HepG2 (cell line): ENCODE measurements at regions not wholly inside any gene's neighbourhood (a gene's known extent, or its start where the extent isn't known, plus 50 kb on each side); places are given as distances from the start of the nearest gene placed in this dataset.

Experiments
- ATAC-seq: fragments of 200-7000 bp; cut with Tn5 transposase; 3 replicates; pipeline ENCODE4 v1.9.1; 2020; ENCODE audit warnings: mild to moderate bottlenecking, moderate library complexity
- BruUV-seq: library from RNA; stranded (reverse); fragments of 400-500 nt; replicated peaks from 2 replicates; lab custom pipeline; 2021; lab: Mats Ljungman, UMichigan
- CTCF ChIA-PET: fragments of 300-600 bp; formaldehyde crosslinking; extraction: SDS; loops from one replicate; lab custom pipeline; 2021; ENCODE audit warnings: low total read pairs, inconsistent platforms, low intra/inter-chr PET ratio; lab: Yijun Ruan, JAX
- POLR2A ChIA-PET: fragments of 350-600 bp; sonication (Branson Sonifier 250); formaldehyde crosslinking; loops from one replicate; lab custom pipeline; 2020; ENCODE audit warnings: antibody characterized with exemption, inconsistent platforms; lab: Yijun Ruan, JAX
- DNase-seq: peaks from one replicate; pipeline ENCODE4 v3.0.0-alpha.2; 2015; ENCODE audit warnings: low spot score
- FAIRE-seq: peaks from 3 replicates; lab custom pipeline; 2011; peaks lifted over from hg19 to GRCh38; lab: Jason Lieb, UNC
- H2AFZ ChIP-seq: one replicate; pipeline ENCODE4 v1.6.1; 2011; ENCODE audit warnings: low read length, inconsistent platforms
- H3K27ac ChIP-seq: fragments of 300-600 bp; 3 replicates; pipeline ENCODE4 v1.8.0; 2011; ENCODE audit warnings: mixed run types, mild to moderate bottlenecking, mixed read lengths, low read length, inconsistent platforms; ENCODE audit not compliant: insufficient read depth; ENCODE audit errors: extremely low read length
- H3K27me3 ChIP-seq, 2 experiments: fragments of 200-600 bp in 1 of 2; 2 replicates in 1 of 2; 3 replicates in 1 of 2; pipeline versions ENCODE4 v1.6.0 to v1.8.0; 2011; ENCODE audit warnings: low read length in 2 of 2, mild to moderate bottlenecking in 2 of 2, moderate library complexity in 2 of 2, inconsistent platforms in 1 of 2; ENCODE audit not compliant: insufficient read depth in 2 of 2, control insufficient read depth in 1 of 2
- H3K36me3 ChIP-seq, 2 experiments: fragments of 200-600 bp in 1 of 2; replicated peaks in 1 of 2; 2 replicates in 1 of 2; 3 replicates in 1 of 2; pipeline versions ENCODE4 v1.5.1 to v1.8.0; 2011; ENCODE audit warnings: low read length in 2 of 2, inconsistent platforms in 1 of 2; ENCODE audit not compliant: insufficient read depth in 2 of 2, control insufficient read depth in 1 of 2
- H3K4me1 ChIP-seq: 2 replicates; pipeline ENCODE4 v1.5.1; 2012; ENCODE audit warnings: low read length, inconsistent platforms; ENCODE audit not compliant: insufficient read depth
- H3K4me2 ChIP-seq: 2 replicates; pipeline ENCODE4 v1.6.0; 2011; ENCODE audit warnings: low read depth, low read length, inconsistent platforms
- H3K4me3 ChIP-seq, 3 experiments: fragments of 200-600 bp in 1 of 3; sonication (generic), shearing (Covaris generic) in 1 of 3; replicated peaks in 1 of 3; 2 replicates each; pipeline ENCODE4 v1.5.1; 2011 to 2016; ENCODE audit warnings: low read length in 3 of 3, inconsistent platforms in 2 of 3, low read depth in 2 of 3, mild to moderate bottlenecking in 2 of 3, control low read depth in 1 of 3, mixed read lengths in 1 of 3; ENCODE audit not compliant: insufficient read depth in 1 of 3
- H3K79me2 ChIP-seq: one replicate; pipeline ENCODE4 v1.6.1; 2011; ENCODE audit warnings: low read length, inconsistent platforms; ENCODE audit not compliant: insufficient read depth
- H3K9ac ChIP-seq: 2 replicates; pipeline ENCODE4 v1.6.0; 2011; ENCODE audit warnings: mild to moderate bottlenecking, low read depth, low read length, inconsistent platforms; ENCODE audit not compliant: insufficient read depth
- H3K9me3 ChIP-seq: 2 replicates; pipeline ENCODE4 v1.5.1; 2012; ENCODE audit warnings: mild to moderate bottlenecking, low read length
- H4K20me1 ChIP-seq: 2 replicates; pipeline ENCODE4 v1.6.0; 2011; ENCODE audit warnings: inconsistent platforms, mild to moderate bottlenecking, low read length, moderate library complexity; ENCODE audit not compliant: insufficient read depth
- AGO2 ChIP-seq: fragments of 200-400 bp; formaldehyde crosslinking; optimal IDR thresholded peaks from 2 replicates; pipeline ENCODE3; 2017; ENCODE audit warnings: mild to moderate bottlenecking, low read depth, low read length, moderate library complexity
- GATAD2A ChIP-seq: IDR thresholded peaks from 2 replicates; pipeline ENCODE4 v1.6.1; 2016
- IRF2 ChIP-seq: IDR thresholded peaks from 2 replicates; pipeline ENCODE4 v1.6.1; 2018; ENCODE audit warnings: missing genetic modification reagents, missing compliant biosample characterization
- NCOA5 ChIP-seq: sonication (generic); formaldehyde crosslinking; IDR thresholded peaks from 2 replicates; pipeline ENCODE4 v1.4.0; 2020; ENCODE audit warnings: missing genetic modification reagents
- PHF21A ChIP-seq: sonication (generic); formaldehyde crosslinking; IDR thresholded peaks from 2 replicates; pipeline ENCODE4 v1.5.0; 2020; ENCODE audit warnings: mild to moderate bottlenecking, missing genetic modification reagents
- RFX5 ChIP-seq: IDR thresholded peaks from 2 replicates; pipeline ENCODE4 v1.6.1; 2011; ENCODE audit warnings: low read depth, low read length, improper control_type of control experiment
- SNAPC2 ChIP-seq: sonication (generic); formaldehyde crosslinking; IDR thresholded peaks from 2 replicates; pipeline ENCODE4 v1.8.1; 2022; ENCODE audit warnings: mild to moderate bottlenecking, missing genetic modification reagents
- SRSF1 ChIP-seq: fragments of 200-400 bp; formaldehyde crosslinking; optimal IDR thresholded peaks from 2 replicates; pipeline ENCODE3; 2017; ENCODE audit warnings: mild to moderate bottlenecking, low read depth, low read length, moderate library complexity
- STAG1 ChIP-seq: sonication (generic); formaldehyde crosslinking; IDR thresholded peaks from 2 replicates; pipeline ENCODE4 v1.4.0; 2020; ENCODE audit warnings: missing genetic modification reagents
- ZBTB8A ChIP-seq: sonication (generic); formaldehyde crosslinking; IDR thresholded peaks from 2 replicates; pipeline ENCODE4 v1.4.0; 2020; ENCODE audit warnings: mild to moderate bottlenecking, low read depth, missing genetic modification reagents, borderline replicate concordance
- ZNF18 ChIP-seq: sonication (generic); formaldehyde crosslinking; IDR thresholded peaks from 2 replicates; pipeline ENCODE4 v1.8.0; 2022; ENCODE audit warnings: mild to moderate bottlenecking, missing genetic modification reagents; ENCODE audit not compliant: insufficient replicate concordance
- ZNF180 ChIP-seq: sonication (generic); formaldehyde crosslinking; IDR thresholded peaks from 2 replicates; pipeline ENCODE4 v1.4.0; 2020; ENCODE audit warnings: low read depth, missing genetic modification reagents, borderline replicate concordance
- ZNF740 ChIP-seq: sonication (generic); formaldehyde crosslinking; IDR thresholded peaks from 2 replicates; pipeline ENCODE4 v1.4.0; 2020; ENCODE audit warnings: missing genetic modification reagents
- WGBS: methylation state at CpG from one replicate; pipeline ENCODE4 v1.1.6; 2017; ENCODE audit warnings: low lambda C conversion rate; 5-methylcytosine and 5-hydroxymethylcytosine counted together
- in situ Hi-C: cut with HindIII; loops from 2 replicates; pipeline ENCODE4 v1.10.0; 2017; ENCODE audit warnings: low pct_unique_long_range_greater_than_20kb; ENCODE audit not compliant: extremely low pct_ligation_motif_present
- intact Hi-C: fragments of 100-400 bp; cut with micrococcal nuclease; formaldehyde crosslinking; loops from one replicate; pipeline ENCODE4 v1.10.0; 2022; ENCODE audit not compliant: unreplicated experiment
- TF ChIP-seq, protein P1 (sequence below): sonication (generic); formaldehyde crosslinking; IDR thresholded peaks from 2 replicates; pipeline ENCODE4 v1.4.0; 2020; ENCODE audit warnings: missing genetic modification reagents
- TF ChIP-seq, protein P2 (sequence below): sonication (generic); formaldehyde crosslinking; IDR thresholded peaks from 2 replicates; pipeline ENCODE4 v1.9.0; 2022; ENCODE audit warnings: low read depth, missing genetic modification reagents

DNA sequence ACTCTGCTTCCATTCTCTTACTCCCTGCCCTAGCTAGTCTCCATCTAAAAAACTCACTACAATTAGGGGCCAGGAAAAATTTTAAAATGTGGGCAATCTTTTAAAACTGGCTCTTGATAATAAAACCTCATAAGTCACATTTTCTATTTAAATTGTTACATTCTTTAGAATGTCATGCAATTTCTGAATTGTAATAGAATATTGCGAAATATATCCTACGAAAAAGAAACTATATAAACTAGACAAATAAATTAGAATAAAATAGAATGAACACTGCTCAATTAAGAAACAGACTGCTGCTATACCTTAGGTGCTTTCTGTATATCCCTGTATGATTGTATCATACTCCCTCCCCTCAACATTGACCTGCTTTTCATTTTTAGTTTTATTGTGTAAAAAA, 826.0 kb downstream of the IGSF11 start:
- 7% methylated on average over 2 of the region's 2 CpGs for WGBS
- TF ChIP-seq, protein P1, sequence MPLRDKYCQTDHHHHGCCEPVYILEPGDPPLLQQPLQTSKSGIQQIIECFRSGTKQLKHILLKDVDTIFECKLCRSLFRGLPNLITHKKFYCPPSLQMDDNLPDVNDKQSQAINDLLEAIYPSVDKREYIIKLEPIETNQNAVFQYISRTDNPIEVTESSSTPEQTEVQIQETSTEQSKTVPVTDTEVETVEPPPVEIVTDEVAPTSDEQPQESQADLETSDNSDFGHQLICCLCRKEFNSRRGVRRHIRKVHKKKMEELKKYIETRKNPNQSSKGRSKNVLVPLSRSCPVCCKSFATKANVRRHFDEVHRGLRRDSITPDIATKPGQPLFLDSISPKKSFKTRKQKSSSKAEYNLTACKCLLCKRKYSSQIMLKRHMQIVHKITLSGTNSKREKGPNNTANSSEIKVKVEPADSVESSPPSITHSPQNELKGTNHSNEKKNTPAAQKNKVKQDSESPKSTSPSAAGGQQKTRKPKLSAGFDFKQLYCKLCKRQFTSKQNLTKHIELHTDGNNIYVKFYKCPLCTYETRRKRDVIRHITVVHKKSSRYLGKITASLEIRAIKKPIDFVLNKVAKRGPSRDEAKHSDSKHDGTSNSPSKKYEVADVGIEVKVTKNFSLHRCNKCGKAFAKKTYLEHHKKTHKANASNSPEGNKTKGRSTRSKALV (CRISPR knock-in tag) = no peak
- no peak for TF ChIP-seq SRSF1
- no peak for TF ChIP-seq GATAD2A (CRISPR knock-in tag)
- ATAC-seq (no peak), FAIRE-seq (no peak), DNase-seq (no peak)
- Histone ChIP-seq H3K4me2 (no peak overlapping the region), H3K27me3 (no peaks in the 10 kb centered on the region), H4K20me1 (no peaks in the 10 kb centered on the region), H3K4me3 (no peak overlapping the region), H3K4me1 (no peaks in the 10 kb centered on the region), H3K79me2 (no peaks in the 10 kb centered on the region), H2AFZ (no peak overlapping the region), H3K9me3 (peaks cover 27% of the 10 kb centered on the region), H3K36me3 (no peaks in the 10 kb centered on the region), H3K9ac (no peak overlapping the region), H3K27ac (no peak overlapping the region)
- CTCF ChIA-PET = no interaction called here
- BruUV-seq = no TSS peak
- in situ Hi-C loops (no loop called here), intact Hi-C loops (no loop called here)
- POLR2A ChIA-PET = no interaction called here

DNA sequence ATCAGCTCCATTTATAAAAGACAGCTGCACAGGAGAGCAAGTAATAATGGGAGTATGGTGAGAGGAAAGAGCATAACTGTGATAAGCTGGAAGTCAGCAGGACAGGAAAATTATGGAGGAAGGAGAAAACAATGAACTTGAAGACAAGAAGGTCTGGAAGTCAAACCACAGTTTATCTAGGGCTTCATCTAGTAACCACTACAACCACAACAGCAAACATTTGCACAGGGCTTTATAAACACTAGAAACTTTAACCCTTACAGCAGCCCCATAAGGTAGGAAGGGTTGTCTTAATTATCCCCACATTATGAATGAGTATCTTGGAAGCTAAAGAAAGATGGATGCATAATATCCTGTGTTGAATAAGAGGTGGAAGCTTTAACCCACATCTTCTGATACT, 820.8 kb downstream of the IGSF11 start:
- in situ Hi-C loops (no loop called here), intact Hi-C loops (no loop called here)
- H3K4me2 ChIP-seq = no peak overlapping the region
- BruUV-seq = no TSS peak
- H3K27me3 ChIP-seq = no peaks in the 10 kb centered on the region
- H3K27ac ChIP-seq = no peak overlapping the region
- DNase-seq (no peak), FAIRE-seq (no peak), ATAC-seq (no peak)
- H3K9ac ChIP-seq = no peak overlapping the region
- CTCF ChIA-PET = no interaction called here
- no peak overlapping the region for H3K4me3 ChIP-seq
- no peaks in the 10 kb centered on the region for H3K79me2 ChIP-seq
- POLR2A ChIA-PET = no interaction called here
- H3K4me1 ChIP-seq = no peaks in the 10 kb centered on the region
- H4K20me1 ChIP-seq = no peaks in the 10 kb centered on the region
- H3K36me3 ChIP-seq = no peaks in the 10 kb centered on the region
- H3K9me3 ChIP-seq = peaks cover 71% of the 10 kb centered on the region
- no peak overlapping the region for H2AFZ ChIP-seq
- TF ChIP-seq PHF21A (no peak), SNAPC2 (no peak), ZBTB8A (no peak), RFX5 (no peak), STAG1 (CRISPR knock-in tag) (no peak), ZNF180 (no peak), AGO2 (no peak), NCOA5 (CRISPR knock-in tag) (no peak), ZNF740 (CRISPR knock-in tag) (no peak), IRF2 (CRISPR knock-in tag) (no peak), ZNF18 (CRISPR knock-in tag) (no peak)
- TF ChIP-seq, protein P2, sequence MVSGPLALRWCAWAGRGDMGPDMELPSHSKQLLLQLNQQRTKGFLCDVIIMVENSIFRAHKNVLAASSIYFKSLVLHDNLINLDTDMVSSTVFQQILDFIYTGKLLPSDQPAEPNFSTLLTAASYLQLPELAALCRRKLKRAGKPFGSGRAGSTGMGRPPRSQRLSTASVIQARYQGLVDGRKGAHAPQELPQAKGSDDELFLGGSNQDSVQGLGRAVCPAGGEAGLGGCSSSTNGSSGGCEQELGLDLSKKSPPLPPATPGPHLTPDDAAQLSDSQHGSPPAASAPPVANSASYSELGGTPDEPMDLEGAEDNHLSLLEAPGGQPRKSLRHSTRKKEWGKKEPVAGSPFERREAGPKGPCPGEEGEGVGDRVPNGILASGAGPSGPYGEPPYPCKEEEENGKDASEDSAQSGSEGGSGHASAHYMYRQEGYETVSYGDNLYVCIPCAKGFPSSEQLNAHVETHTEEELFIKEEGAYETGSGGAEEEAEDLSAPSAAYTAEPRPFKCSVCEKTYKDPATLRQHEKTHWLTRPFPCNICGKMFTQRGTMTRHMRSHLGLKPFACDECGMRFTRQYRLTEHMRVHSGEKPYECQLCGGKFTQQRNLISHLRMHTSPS = no peak
